HG03039 (cell line): ENCODE measurements at regions not wholly inside any gene's neighbourhood (a gene's known extent, or its start where the extent isn't known, plus 50 kb on each side); places are given as distances from the start of the nearest gene placed in this dataset.

Experiments
- ATAC-seq: cut with Tn5 transposase; IDR thresholded peaks from one replicate; pipeline ENCODE4 v1.9.1; 2021; ENCODE audit warnings: mild to moderate bottlenecking, moderate library complexity; ENCODE audit not compliant: unreplicated experiment

GRCh38 chr1:213826891-213827290, 160.9 kb upstream of the PROX1 start:
- no peak for ATAC-seq

GRCh38 chr1:213828867-213829266, 158.9 kb upstream of the PROX1 start:
- no peak for ATAC-seq

GRCh38 chr1:213829780-213830179, 158.0 kb upstream of the PROX1 start:
- ATAC-seq, result no peak

- ATAC-seq, result no peak
These were observed 157.4 kb upstream of the PROX1 start for GRCh38 chr1:213830371-213830770.

GRCh38 chr1:213840575-213840974, 147.2 kb upstream of the PROX1 start:
- no peak for ATAC-seq

GRCh38 chr1:213844632-213845031, 143.1 kb upstream of the PROX1 start:
- ATAC-seq, result no peak

GRCh38 chr1:213852107-213852506, 135.7 kb upstream of the PROX1 start:
- no peak for ATAC-seq

GRCh38 chr1:213858581-213858980, 129.2 kb upstream of the PROX1 start:
- no peak for ATAC-seq

GRCh38 chr1:213861841-213862240, 125.9 kb upstream of the PROX1 start:
- no peak for ATAC-seq

GRCh38 chr1:213864091-213864490, 123.7 kb upstream of the PROX1 start:
- ATAC-seq, result no peak

- ATAC-seq, result no peak
These were observed 119.3 kb upstream of the PROX1 start for GRCh38 chr1:213868482-213868881.

- ATAC-seq, result no peak
These were observed 116.6 kb upstream of the PROX1 start for GRCh38 chr1:213871179-213871578.

GRCh38 chr1:213874789-213875188, 113.0 kb upstream of the PROX1 start:
- no peak for ATAC-seq

- ATAC-seq, result no peak
These were observed 111.2 kb upstream of the PROX1 start for GRCh38 chr1:213876531-213876930.

- no peak for ATAC-seq
These were observed 104.2 kb upstream of the PROX1 start for GRCh38 chr1:213883618-213884017.

GRCh38 chr1:213884402-213884801, 103.4 kb upstream of the PROX1 start:
- no peak for ATAC-seq

GRCh38 chr1:213884942-213885341, 102.8 kb upstream of the PROX1 start:
- ATAC-seq, result no peak

- no peak for ATAC-seq
These were observed 99.9 kb upstream of the PROX1 start for GRCh38 chr1:213887842-213888241.

- ATAC-seq, result no peak
These were observed 95.5 kb upstream of the PROX1 start for GRCh38 chr1:213891989-213892902.

GRCh38 chr1:213898684-213899083, 89.1 kb upstream of the PROX1 start:
- ATAC-seq, result no peak

GRCh38 chr1:213899413-213899812, 88.4 kb upstream of the PROX1 start:
- no peak for ATAC-seq

GRCh38 chr1:213905344-213905743, 82.4 kb upstream of the PROX1 start:
- no peak for ATAC-seq

- ATAC-seq, result no peak
These were observed 79.3 kb upstream of the PROX1 start for GRCh38 chr1:213908521-213908920.
